Endothelial cell of umbilical vein (primary cell): ENCODE measurements at regions not wholly inside any gene's neighbourhood (a gene's known extent, or its start where the extent isn't known, plus 50 kb on each side); places are given as distances from the start of the nearest gene placed in this dataset.

Experiments used
- BruUV-seq: library from RNA; stranded (reverse); fragments of 400-500 nt; replicated peaks from 2 replicates; lab custom pipeline; 2021; lab: Mats Ljungman, UMichigan
- CTCF ChIA-PET: fragments of 300-600, 350-600 bp; sonication (Branson Sonifier 250); formaldehyde crosslinking; loops from one replicate; lab custom pipeline; 2021; ENCODE audit warnings: antibody characterized with exemption, inconsistent platforms; lab: Charles Lee
- POLR2A ChIA-PET: fragments of 300-600, 350-600 bp; sonication (Branson Sonifier 250); formaldehyde crosslinking; loops from one replicate; lab custom pipeline; 2021; ENCODE audit warnings: antibody characterized with exemption, inconsistent platforms; lab: Charles Lee
- DNase-seq: peaks from one replicate; pipeline ENCODE4 v3.0.0-alpha.2; 2011; ENCODE audit warnings: low read depth, low spot score
- FAIRE-seq: peaks from 2 replicates; lab custom pipeline; 2011; peaks lifted over from hg19 to GRCh38; lab: Jason Lieb, UNC
- H2AFZ ChIP-seq: 2 replicates; pipeline ENCODE4 v1.6.0; 2012; ENCODE audit warnings: low read depth, low read length, control low read depth, inconsistent platforms
- H3K27ac ChIP-seq: 2 replicates; pipeline ENCODE4 v1.5.1; 2011; ENCODE audit warnings: low read depth, mild to moderate bottlenecking, control low read depth, low read length, moderate library complexity; ENCODE audit not compliant: insufficient read depth
- H3K27me3 ChIP-seq, 2 experiments: 2 replicates each; pipeline versions ENCODE4 v1.6.0 to v1.6.1; 2011; ENCODE audit warnings: low read length in 2 of 2, mixed read lengths in 1 of 2; ENCODE audit not compliant: control insufficient read depth in 2 of 2, insufficient read depth in 2 of 2
- H3K36me3 ChIP-seq, 2 experiments: 2 replicates in 1 of 2; 3 replicates in 1 of 2; pipeline ENCODE4 v1.5.1; 2011; ENCODE audit warnings: low read length in 2 of 2, mild to moderate bottlenecking in 1 of 2, moderate library complexity in 1 of 2; ENCODE audit not compliant: control insufficient read depth in 2 of 2, insufficient read depth in 2 of 2; ENCODE audit errors: extremely low read depth in 1 of 2
- H3K4me1 ChIP-seq: 3 replicates; pipeline ENCODE4 v1.5.1; 2011; ENCODE audit warnings: mild to moderate bottlenecking, low read length; ENCODE audit not compliant: control insufficient read depth, insufficient read depth; ENCODE audit errors: extremely low read depth
- H3K4me2 ChIP-seq: 2 replicates; pipeline ENCODE4 v1.6.1; 2011; ENCODE audit warnings: low read length, control low read depth, mixed read lengths; ENCODE audit not compliant: insufficient read depth
- H3K4me3 ChIP-seq, 3 experiments: fragments of 200-600 bp in 1 of 3; sonication (generic), shearing (Covaris generic) in 1 of 3; replicated peaks in 1 of 3; 2 replicates each; pipeline ENCODE4 v1.5.1; 2011 to 2016; ENCODE audit warnings: control low read depth in 3 of 3, low read length in 3 of 3, mild to moderate bottlenecking in 2 of 3, inconsistent platforms in 1 of 3, low read depth in 1 of 3, moderate library complexity in 1 of 3; ENCODE audit not compliant: insufficient read depth in 1 of 3
- H3K79me2 ChIP-seq: 2 replicates; pipeline ENCODE4 v1.6.0; 2012; ENCODE audit warnings: low read length, inconsistent platforms; ENCODE audit not compliant: control insufficient read depth, insufficient read depth
- H3K9ac ChIP-seq: replicated peaks from 2 replicates; pipeline ENCODE3; 2011; ENCODE audit warnings: low read length, control low read depth; ENCODE audit not compliant: insufficient read depth; ENCODE audit errors: extremely low read depth
- H3K9me1 ChIP-seq: replicated peaks from 3 replicates; pipeline ENCODE4 v1.6.0; 2011; ENCODE audit warnings: mild to moderate bottlenecking, low read length; ENCODE audit not compliant: control insufficient read depth, insufficient read depth; ENCODE audit errors: extremely low read depth
- H3K9me3 ChIP-seq: replicated peaks from 2 replicates; pipeline ENCODE4 v1.5.1; 2012; ENCODE audit warnings: low read length, inconsistent platforms; ENCODE audit not compliant: control insufficient read depth, insufficient read depth
- H4K20me1 ChIP-seq: replicated peaks from 2 replicates; pipeline ENCODE3; 2011; ENCODE audit warnings: mild to moderate bottlenecking, low read length; ENCODE audit not compliant: control insufficient read depth, insufficient read depth; ENCODE audit errors: extremely low read depth
- EZH2 ChIP-seq: IDR thresholded peaks from 2 replicates; pipeline ENCODE4 v1.6.1; 2012; ENCODE audit warnings: borderline replicate concordance, low read depth, mild to moderate bottlenecking, moderate library complexity, low read length, inconsistent platforms; ENCODE audit not compliant: severe bottlenecking
- FOS ChIP-seq: IDR thresholded peaks from 2 replicates; pipeline ENCODE4 v1.6.1; 2011; ENCODE audit warnings: mild to moderate bottlenecking, low read length, moderate library complexity, borderline replicate concordance; ENCODE audit not compliant: insufficient read depth
- GATA2 ChIP-seq: IDR thresholded peaks from 2 replicates; pipeline ENCODE4 v1.7.0; 2011; ENCODE audit warnings: low read depth, mild to moderate bottlenecking, moderate library complexity, mixed read lengths, low read length; ENCODE audit not compliant: insufficient read length, insufficient read depth
- JUN ChIP-seq: IDR thresholded peaks from 2 replicates; pipeline ENCODE4 v1.6.1; 2011; ENCODE audit warnings: borderline replicate concordance, low read depth; ENCODE audit not compliant: insufficient read length, insufficient read depth
- MYC ChIP-seq: IDR thresholded peaks from one replicate; pipeline ENCODE4 v1.6.1; 2011; ENCODE audit warnings: mild to moderate bottlenecking, low read depth, low read length
- POLR2A ChIP-seq: IDR thresholded peaks from 2 replicates; pipeline ENCODE4 v1.6.1; 2012; ENCODE audit warnings: low read depth, mild to moderate bottlenecking, control low read depth, low read length
- POLR2AphosphoS5 ChIP-seq: IDR thresholded peaks from 2 replicates; pipeline ENCODE4 v1.6.1; 2012; ENCODE audit warnings: low read depth, mild to moderate bottlenecking, control low read depth, low read length, moderate library complexity; ENCODE audit not compliant: insufficient read depth
- dilution Hi-C: fragments of 300-500 bp; cut with MboI; formaldehyde crosslinking; loops from one replicate; pipeline ENCODE4 v1.15.0; 2019; ENCODE audit warnings: low sequenced_read_pairs; ENCODE audit not compliant: extremely low pct_ligation_motif_present
- intact Hi-C: fragments of 100-400 bp; cut with micrococcal nuclease; formaldehyde crosslinking; loops from one replicate; pipeline ENCODE4 v1.10.0; 2022
- TF ChIP-seq, protein P1 (sequence below), 2 donors: IDR thresholded peaks; 1 replicate in 1 of 2; 2 replicates in 1 of 2; pipeline ENCODE4 v1.5.1; 2011; ENCODE audit warnings: low read length in 2 of 2, mild to moderate bottlenecking in 2 of 2, moderate library complexity in 2 of 2, control low read depth in 1 of 2, inconsistent platforms in 1 of 2, low read depth in 1 of 2; ENCODE audit not compliant: insufficient read depth in 1 of 2; ENCODE audit errors: extremely low read depth in 1 of 2
- TF ChIP-seq, protein P2 (sequence below): IDR thresholded peaks from 2 replicates; pipeline ENCODE4 v1.6.1; 2011; ENCODE audit not compliant: insufficient read depth, insufficient read length

DNA sequence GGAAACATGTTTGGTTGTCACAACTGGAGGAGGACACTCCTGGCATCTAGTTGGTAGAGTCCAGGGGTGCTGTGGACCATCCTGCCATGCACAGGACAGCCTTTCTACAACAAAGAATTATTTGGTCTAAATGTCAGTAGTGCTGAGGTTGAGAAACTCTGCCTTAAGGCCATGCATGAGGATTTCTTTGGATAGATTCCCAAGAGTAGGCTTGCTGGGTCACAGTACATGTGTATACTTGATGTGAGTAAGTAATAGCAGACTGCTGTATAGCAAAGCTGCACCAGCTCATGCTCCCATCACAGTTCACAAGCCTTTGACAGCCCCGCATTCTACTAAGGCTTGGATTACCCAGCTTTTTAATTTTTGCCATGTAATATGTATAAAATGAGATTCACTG is 151.3 kb downstream of the MFSD1 start:
- intact Hi-C loops, result no loop called here
- TF ChIP-seq POLR2AphosphoS5, result no peak
- TF ChIP-seq EZH2, result no peak
- no peak for TF ChIP-seq MYC
- TF ChIP-seq, protein P1, sequence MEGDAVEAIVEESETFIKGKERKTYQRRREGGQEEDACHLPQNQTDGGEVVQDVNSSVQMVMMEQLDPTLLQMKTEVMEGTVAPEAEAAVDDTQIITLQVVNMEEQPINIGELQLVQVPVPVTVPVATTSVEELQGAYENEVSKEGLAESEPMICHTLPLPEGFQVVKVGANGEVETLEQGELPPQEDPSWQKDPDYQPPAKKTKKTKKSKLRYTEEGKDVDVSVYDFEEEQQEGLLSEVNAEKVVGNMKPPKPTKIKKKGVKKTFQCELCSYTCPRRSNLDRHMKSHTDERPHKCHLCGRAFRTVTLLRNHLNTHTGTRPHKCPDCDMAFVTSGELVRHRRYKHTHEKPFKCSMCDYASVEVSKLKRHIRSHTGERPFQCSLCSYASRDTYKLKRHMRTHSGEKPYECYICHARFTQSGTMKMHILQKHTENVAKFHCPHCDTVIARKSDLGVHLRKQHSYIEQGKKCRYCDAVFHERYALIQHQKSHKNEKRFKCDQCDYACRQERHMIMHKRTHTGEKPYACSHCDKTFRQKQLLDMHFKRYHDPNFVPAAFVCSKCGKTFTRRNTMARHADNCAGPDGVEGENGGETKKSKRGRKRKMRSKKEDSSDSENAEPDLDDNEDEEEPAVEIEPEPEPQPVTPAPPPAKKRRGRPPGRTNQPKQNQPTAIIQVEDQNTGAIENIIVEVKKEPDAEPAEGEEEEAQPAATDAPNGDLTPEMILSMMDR (IDR thresholded peaks at IDR 0.05; ENCODE audit: extremely low read depth in 1 of 2, insufficient read depth in 1 of 2, low read depth in 1 of 2, low read length in 2 of 2), result no peak
- no peak for TF ChIP-seq JUN
- TF ChIP-seq GATA2, result no peak
- TF ChIP-seq, protein P2, sequence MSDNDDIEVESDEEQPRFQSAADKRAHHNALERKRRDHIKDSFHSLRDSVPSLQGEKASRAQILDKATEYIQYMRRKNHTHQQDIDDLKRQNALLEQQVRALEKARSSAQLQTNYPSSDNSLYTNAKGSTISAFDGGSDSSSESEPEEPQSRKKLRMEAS, result no peak
- no peak for TF ChIP-seq FOS
- TF ChIP-seq POLR2A, result no peak
- dilution Hi-C loops, result no loop called here
- FAIRE-seq (no peak), DNase-seq (no peak)
- Histone ChIP-seq H3K9me1 (no peaks in the 10 kb centered on the region), H4K20me1 (no peaks in the 10 kb centered on the region), H3K36me3 (no peaks in the 10 kb centered on the region), H3K79me2 (no peaks in the 10 kb centered on the region), H3K4me3 (no peak overlapping the region), H3K27ac (no peak overlapping the region), H3K9ac (no peak overlapping the region), H2AFZ (no peak overlapping the region), H3K9me3 (no peaks in the 10 kb centered on the region), H3K4me1 (no peaks in the 10 kb centered on the region), H3K27me3 (no peaks in the 10 kb centered on the region), H3K4me2 (no peak overlapping the region)
- CTCF ChIA-PET, result no interaction called here
- POLR2A ChIA-PET, result no interaction called here
- BruUV-seq, result no TSS peak
